Fibroblast of pulmonary artery (primary cell): ENCODE measurements at regions not wholly inside any gene's neighbourhood (a gene's known extent, or its start where the extent isn't known, plus 50 kb on each side); places are given as distances from the start of the nearest gene placed in this dataset.
A peak's percentile ranks its signal among the peaks of the same experiment; 100 is the strongest.

Experiments
- DNase-seq: peaks from one replicate; pipeline ENCODE4 v3.0.0-alpha.2; 2010; ENCODE audit warnings: low read depth
- H3K4me3 ChIP-seq: replicated peaks from 2 replicates; pipeline ENCODE4 v1.5.1; 2011; ENCODE audit warnings: low read depth, mild to moderate bottlenecking, control low read depth, low read length, moderate library complexity
- CTCF ChIP-seq: IDR thresholded peaks from 2 replicates; pipeline ENCODE4 v1.5.1; 2011; ENCODE audit warnings: mild to moderate bottlenecking, control low read depth, low read length, inconsistent platforms; ENCODE audit errors: missing control alignments

GRCh38 chr9:13383855-13384254 is 104.4 kb upstream of the MPDZ start:
- H3K4me3 ChIP-seq: no peak overlapping the region
- DNase-seq: no peak
- no peak for TF ChIP-seq CTCF

- no peak overlapping the region for H3K4me3 ChIP-seq
- no peak for TF ChIP-seq CTCF
- no peak for DNase-seq
Observed at GRCh38 chr9:13383216-13383615, 103.7 kb upstream of the MPDZ start.

- no peak for DNase-seq
- H3K4me3 ChIP-seq: no peak overlapping the region
- no peak for TF ChIP-seq CTCF
Observed at GRCh38 chr9:13382595-13382994, 103.1 kb upstream of the MPDZ start.

GRCh38 chr9:13380903-13381302 is 101.4 kb upstream of the MPDZ start:
- no peak overlapping the region for H3K4me3 ChIP-seq
- TF ChIP-seq CTCF: no peak
- no peak for DNase-seq

GRCh38 chr9:13378154-13378553 is 98.7 kb upstream of the MPDZ start:
- DNase-seq: peak; percentile 43
- no peak overlapping the region for H3K4me3 ChIP-seq
- TF ChIP-seq CTCF: no peak

GRCh38 chr9:13377171-13377925 is 97.9 kb upstream of the MPDZ start:
- DNase-seq: no peak
- H3K4me3 ChIP-seq: no peak overlapping the region
- TF ChIP-seq CTCF: no peak

- H3K4me3 ChIP-seq: no peak overlapping the region
- TF ChIP-seq CTCF: no peak
- DNase-seq: no peak
Observed at GRCh38 chr9:13372510-13372909, 93.0 kb upstream of the MPDZ start.
